CD4-positive, alpha-beta T cell (primary cell): ENCODE measurements at regions not wholly inside any gene's neighbourhood (a gene's known extent, or its start where the extent isn't known, plus 50 kb on each side); places are given as distances from the start of the nearest gene placed in this dataset.

Experiments
- ATAC-seq: fragments of 200-7000 bp; cut with Tn5 transposase; one replicate; pipeline ENCODE4 v1.10.0; 2022; ENCODE audit warnings: mild to moderate bottlenecking; ENCODE audit not compliant: poor library complexity
- CTCF ChIA-PET: fragments of 350-600 bp; sonication (Branson Sonifier 250); formaldehyde crosslinking; loops from one replicate; lab custom pipeline; 2021; ENCODE audit warnings: antibody characterized with exemption, inconsistent platforms; lab: Charles Lee
- POLR2A ChIA-PET: fragments of 350-600 bp; sonication (Branson Sonifier 250); formaldehyde crosslinking; loops from one replicate; lab custom pipeline; 2021; ENCODE audit warnings: antibody characterized with exemption, inconsistent platforms; lab: Charles Lee
- DNase-seq, 14 experiments: peaks; one replicate each; pipeline ENCODE4 v3.0.0-alpha.2; 2013 to 2020; ENCODE audit warnings: mixed read lengths in 2 of 14
- H3K27ac ChIP-seq, 2 donors: one replicate each; pipeline versions ENCODE4 v1.5.1 to v1.7.0; 2013; ENCODE audit warnings: low read length in 2 of 2, low read depth in 1 of 2, mild to moderate bottlenecking in 1 of 2
- H3K27me3 ChIP-seq, 2 experiments: 1 replicate in 1 of 2; 2 replicates in 1 of 2; pipeline versions ENCODE4 v1.6.1 to v1.7.0; 2013; ENCODE audit warnings: low read length in 2 of 2, control low read depth in 1 of 2, mild to moderate bottlenecking in 1 of 2, moderate library complexity in 1 of 2; ENCODE audit not compliant: insufficient read depth in 2 of 2, control insufficient read depth in 1 of 2
- H3K36me3 ChIP-seq: one replicate; pipeline ENCODE4 v1.6.1; 2013; ENCODE audit warnings: low read length, control low read depth; ENCODE audit not compliant: insufficient read depth
- H3K4me1 ChIP-seq: one replicate; pipeline ENCODE4 v1.6.1; 2013; ENCODE audit warnings: low read length, control low read depth; ENCODE audit not compliant: insufficient read depth
- H3K4me3 ChIP-seq: one replicate; pipeline ENCODE4 v1.5.1; 2013; ENCODE audit warnings: mild to moderate bottlenecking, low read length, moderate library complexity
- H3K9me3 ChIP-seq, 2 experiments: 1 replicate in 1 of 2; 2 replicates in 1 of 2; pipeline versions ENCODE4 v1.6.1 to v1.7.0; 2013; ENCODE audit warnings: low read length in 2 of 2, mild to moderate bottlenecking in 2 of 2, control low read depth in 1 of 2, moderate library complexity in 1 of 2; ENCODE audit not compliant: control insufficient read depth in 1 of 2, insufficient read depth in 1 of 2
- H3K27ac Mint-ChIP-seq: one replicate; pipeline ENCODE4 v1.8.0; 2020; ENCODE audit warnings: mixed read lengths
- H3K27me3 Mint-ChIP-seq: one replicate; pipeline ENCODE4 v1.8.0; 2021; ENCODE audit warnings: mixed read lengths
- H3K36me3 Mint-ChIP-seq: one replicate; pipeline ENCODE4 v1.8.0; 2021; ENCODE audit warnings: low read depth, mixed read lengths
- H3K4me1 Mint-ChIP-seq: one replicate; pipeline ENCODE4 v1.8.0; 2021; ENCODE audit warnings: low read depth, mixed read lengths
- H3K4me3 Mint-ChIP-seq: one replicate; pipeline ENCODE4 v1.8.0; 2020; ENCODE audit warnings: mild to moderate bottlenecking, mixed read lengths
- H3K9me3 Mint-ChIP-seq: one replicate; pipeline ENCODE4 v1.8.0; 2020; ENCODE audit warnings: mixed read lengths
- CTCF ChIP-seq: fragments of 200-600 bp; IDR thresholded peaks from one replicate; pipeline ENCODE4 v1.8.0; 2022; ENCODE audit warnings: antibody characterized with exemption, mild to moderate bottlenecking
- intact Hi-C, 2 experiments: fragments of 100-400 bp; cut with DNase I in 1 of 2; cut with micrococcal nuclease in 1 of 2; formaldehyde crosslinking; loops; one replicate each; pipeline versions ENCODE4 v1.15.1 to v1.9.0; 2023 to 2025; cut with DNase I, micrococcal nuclease

- Mint-ChIP-seq H3K4me3 (no peak overlapping the region), H3K4me1 (no peaks in the 10 kb centered on the region), H3K27me3 (no peaks in the 10 kb centered on the region), H3K27ac (no peak overlapping the region), H3K36me3 (no peaks in the 10 kb centered on the region), H3K9me3 (peaks cover 1% of the 10 kb centered on the region)
- no peaks in the 10 kb centered on the region for H3K4me1 ChIP-seq
- DNase-seq: no peak
- no peaks in the 10 kb centered on the region for H3K9me3 ChIP-seq
- ChIA-PET POLR2A (no interaction called here), CTCF (no interaction called here)
- H3K27me3 ChIP-seq: no peaks in the 10 kb centered on the region
- intact Hi-C loops: no loop called here
- no peak for TF ChIP-seq CTCF
- H3K4me3 ChIP-seq: no peak overlapping the region
- no peak overlapping the region for H3K27ac ChIP-seq
- ATAC-seq: no peak
- H3K36me3 ChIP-seq: no peaks in the 10 kb centered on the region
Measured at GRCh38 chr5:136808756-136809155, 443.4 kb upstream of the TRPC7 start.

- no peaks in the 10 kb centered on the region for H3K27me3 ChIP-seq
- H3K36me3 ChIP-seq: no peaks in the 10 kb centered on the region
- H3K27me3 Mint-ChIP-seq: no peaks in the 10 kb centered on the region
- no peak for DNase-seq
- H3K27ac Mint-ChIP-seq: no peak overlapping the region
- H3K4me1 ChIP-seq: no peaks in the 10 kb centered on the region
- no peaks in the 10 kb centered on the region for H3K9me3 ChIP-seq
- no peak for TF ChIP-seq CTCF
- H3K4me1 Mint-ChIP-seq: no peaks in the 10 kb centered on the region
- H3K9me3 Mint-ChIP-seq: peaks cover 1% of the 10 kb centered on the region
- H3K4me3 ChIP-seq: no peak overlapping the region
- ATAC-seq: no peak
- ChIA-PET POLR2A (no interaction called here), CTCF (no interaction called here)
- H3K36me3 Mint-ChIP-seq: no peaks in the 10 kb centered on the region
- H3K27ac ChIP-seq: no peak overlapping the region
- intact Hi-C loops: no loop called here
- no peak overlapping the region for H3K4me3 Mint-ChIP-seq
Measured at GRCh38 chr5:136805466-136805865, 440.1 kb upstream of the TRPC7 start.

GRCh38 chr5:136802383-136802782, 437.0 kb upstream of the TRPC7 start:
- no peak for DNase-seq
- H3K9me3 Mint-ChIP-seq: peaks cover 1% of the 10 kb centered on the region
- POLR2A ChIA-PET: no interaction called here

More at GRCh38 chr5:136802383-136802782, 437.0 kb upstream of the TRPC7 start:
- no peak overlapping the region for H3K27ac Mint-ChIP-seq
- CTCF ChIA-PET: no interaction called here
- Histone ChIP-seq H3K4me3 (no peak overlapping the region), H3K9me3 (no peaks in the 10 kb centered on the region), H3K27me3 (no peaks in the 10 kb centered on the region), H3K4me1 (no peaks in the 10 kb centered on the region), H3K36me3 (no peaks in the 10 kb centered on the region), H3K27ac (no peak overlapping the region)
- TF ChIP-seq CTCF: no peak
- ATAC-seq: no peak
- H3K27me3 Mint-ChIP-seq: no peaks in the 10 kb centered on the region
- no peaks in the 10 kb centered on the region for H3K36me3 Mint-ChIP-seq
- no peaks in the 10 kb centered on the region for H3K4me1 Mint-ChIP-seq
- H3K4me3 Mint-ChIP-seq: no peak overlapping the region
- intact Hi-C loops: no loop called here
